Thyroid gland (tissue), 4 donors: ENCODE measurements at regions not wholly inside any gene's neighbourhood (a gene's known extent, or its start where the extent isn't known, plus 50 kb on each side); places are given as distances from the start of the nearest gene placed in this dataset.

Source experiments
- DNase-seq, 2 donors: peaks; one replicate each; pipeline ENCODE4 v3.0.0-alpha.2; 2019
- H3K27ac ChIP-seq, 3 donors: fragments of 200-600 bp; sonication (generic); 1 replicate in 2 of 3; 2 replicates in 1 of 3; pipeline ENCODE4 v1.5.1; 2016 to 2019; ENCODE audit warnings: mild to moderate bottlenecking in 1 of 3, moderate library complexity in 1 of 3
- H3K27me3 ChIP-seq: fragments of 200-600 bp; sonication (generic); one replicate; pipeline ENCODE4 v1.5.1; 2019
- H3K36me3 ChIP-seq, 2 donors: fragments of 200-600 bp; sonication (generic); one replicate each; pipeline ENCODE4 v1.5.1; 2016 to 2019
- H3K4me1 ChIP-seq, 2 donors: fragments of 200-600 bp; sonication (generic); one replicate each; pipeline ENCODE4 v1.5.1; 2017 to 2019
- H3K4me3 ChIP-seq, 3 donors: fragments of 200-600 bp; sonication (generic); replicated peaks in 1 of 3; 1 replicate in 2 of 3; 2 replicates in 1 of 3; pipeline ENCODE4 v1.5.1; 2016; ENCODE audit warnings: mild to moderate bottlenecking in 1 of 3
- H3K9me3 ChIP-seq: fragments of 200-600 bp; sonication (generic); one replicate; pipeline ENCODE4 v1.5.1; 2017
- CTCF ChIP-seq, 6 experiments: fragments of 200-600 bp in 3 of 6; fragments of 450-650 bp in 3 of 6; sonication (generic) in 3 of 6; IDR thresholded peaks; one replicate each; pipeline ENCODE4 v1.5.1; 2016 to 2019; ENCODE audit warnings: antibody characterized with exemption in 6 of 6, mild to moderate bottlenecking in 2 of 6, inconsistent platforms in 1 of 6, moderate library complexity in 1 of 6
- POLR2A ChIP-seq, 2 donors: fragments of 450-650 bp; IDR thresholded peaks; one replicate each; pipeline ENCODE4 v1.6.1; 2017; ENCODE audit warnings: antibody characterized with exemption in 2 of 2, mild to moderate bottlenecking in 2 of 2, moderate library complexity in 1 of 2
- WGBS, 2 donors: methylation state at CpG; one replicate each; pipeline ENCODE4 v1.1.5; 2017; 5-methylcytosine and 5-hydroxymethylcytosine counted together
- intact Hi-C: fragments of 100-400 bp; cut with DNase I; formaldehyde crosslinking; loops from one replicate; pipeline ENCODE4 v1.15.1; 2023

GRCh38 chr12:18008642-18009041 lies 81.4 kb downstream of the RERGL start:
- Histone ChIP-seq H3K9me3 (no peaks in the 10 kb centered on the region), H3K4me1 (no peaks in the 10 kb centered on the region), H3K4me3 (no peak overlapping the region), H3K27ac (no peak overlapping the region), H3K27me3 (no peaks in the 10 kb centered on the region), H3K36me3 (no peaks in the 10 kb centered on the region)
- intact Hi-C loops, result no loop called here
- no peak for DNase-seq
- no peak for TF ChIP-seq CTCF (IDR thresholded peaks at IDR 0.05)
- no peak for TF ChIP-seq POLR2A (IDR thresholded peaks at IDR 0.05)

GRCh38 chr12:17999174-17999801 lies 90.7 kb downstream of the RERGL start:
- intact Hi-C loops, result no loop called here
- H3K4me3 ChIP-seq, result no peak overlapping the region
- no peaks in the 10 kb centered on the region for H3K9me3 ChIP-seq
- TF ChIP-seq POLR2A (IDR thresholded peaks at IDR 0.05), result no peak
- TF ChIP-seq CTCF (IDR thresholded peaks at IDR 0.05), result no peak
- no peaks in the 10 kb centered on the region for H3K4me1 ChIP-seq
- WGBS, 2 donors, result 70 to 74% methylated on average over 2 of the region's 2 CpGs
- H3K27me3 ChIP-seq, result no peaks in the 10 kb centered on the region
- no peak for DNase-seq
- no peak overlapping the region for H3K27ac ChIP-seq
- H3K36me3 ChIP-seq, result no peaks in the 10 kb centered on the region

GRCh38 chr12:17992002-17992656 lies 97.9 kb downstream of the RERGL start:
- intact Hi-C loops, result no loop called here
- Histone ChIP-seq H3K9me3 (no peaks in the 10 kb centered on the region), H3K27me3 (no peaks in the 10 kb centered on the region), H3K4me1 (no peaks in the 10 kb centered on the region), H3K27ac (no peak overlapping the region), H3K36me3 (no peaks in the 10 kb centered on the region), H3K4me3 (no peak overlapping the region)
- no peak for TF ChIP-seq POLR2A (IDR thresholded peaks at IDR 0.05)
- peak in 5 of 6 experiments; percentile 16 to 57 (median 39) for TF ChIP-seq CTCF (IDR thresholded peaks at IDR 0.05)
- 31 to 34% methylated on average over 6 of the region's 6 CpGs for WGBS, 2 donors
- peak in 1 of 2 donors; percentile 4 for DNase-seq

GRCh38 chr12:17982556-17982955 lies 107.4 kb downstream of the RERGL start:
- no peak overlapping the region for H3K4me3 ChIP-seq
- WGBS, 2 donors, result 62 to 67% methylated on average over 3 of the region's 3 CpGs
- no peak overlapping the region for H3K27ac ChIP-seq
- H3K4me1 ChIP-seq, result no peaks in the 10 kb centered on the region
- DNase-seq, result no peak
- H3K9me3 ChIP-seq, result no peaks in the 10 kb centered on the region
- intact Hi-C loops, result no loop called here
- no peak for TF ChIP-seq CTCF (IDR thresholded peaks at IDR 0.05)
- TF ChIP-seq POLR2A (IDR thresholded peaks at IDR 0.05), result no peak
- no peaks in the 10 kb centered on the region for H3K36me3 ChIP-seq
- no peaks in the 10 kb centered on the region for H3K27me3 ChIP-seq

- no peaks in the 10 kb centered on the region for H3K36me3 ChIP-seq
- WGBS, 2 donors, result 54 to 56% methylated on average over 5 of the region's 5 CpGs
- no peak overlapping the region for H3K27ac ChIP-seq
- H3K4me1 ChIP-seq, result no peaks in the 10 kb centered on the region
- H3K9me3 ChIP-seq, result no peaks in the 10 kb centered on the region
- DNase-seq, result no peak
- no peaks in the 10 kb centered on the region for H3K27me3 ChIP-seq
- TF ChIP-seq POLR2A (IDR thresholded peaks at IDR 0.05) (no peak), CTCF (IDR thresholded peaks at IDR 0.05) (no peak)
- intact Hi-C loops, result no loop called here
- no peak overlapping the region for H3K4me3 ChIP-seq
Measured at GRCh38 chr12:17976202-17976601, 113.8 kb downstream of the RERGL start.
